NCI-H82 treated with DMSO at 0.1 percent for 48 hours (cell line): ENCODE measurements at regions not wholly inside any gene's neighbourhood (a gene's known extent, or its start where the extent isn't known, plus 50 kb on each side); places are given as distances from the start of the nearest gene placed in this dataset.
"Not testable (repeated sequence)": the region's sequence is repeated elsewhere in the genome, so short reads cannot be mapped to it uniquely, and the experiment has no call there.

Experiments used
- DNase-seq: peaks from one replicate; lab custom pipeline; 2025; ENCODE audit not compliant: unreplicated experiment; lab: John Stamatoyannopoulos, UW

- DNase-seq: not testable (repeated sequence)
These were observed 493.8 kb upstream of the MIR17HG start for GRCh38 chr13:90853666-90854065.

- no peak for DNase-seq
These were observed 489.6 kb upstream of the MIR17HG start for GRCh38 chr13:90857921-90858320.

- no peak for DNase-seq
These were observed 481.5 kb upstream of the MIR17HG start for GRCh38 chr13:90866006-90866405.

- peak; percentile 67 for DNase-seq
These were observed 480.2 kb upstream of the MIR17HG start for GRCh38 chr13:90867336-90867683.

- no peak for DNase-seq
These were observed 479.1 kb upstream of the MIR17HG start for GRCh38 chr13:90868321-90868920.

- DNase-seq: no peak
These were observed 477.9 kb upstream of the MIR17HG start for GRCh38 chr13:90869580-90869979.

GRCh38 chr13:90872491-90873025 is 474.9 kb upstream of the MIR17HG start:
- no peak for DNase-seq

GRCh38 chr13:90880790-90881189 is 466.7 kb upstream of the MIR17HG start:
- DNase-seq: no peak

GRCh38 chr13:90882551-90882950 is 464.9 kb upstream of the MIR17HG start:
- no peak for DNase-seq

GRCh38 chr13:90883592-90883991 is 463.9 kb upstream of the MIR17HG start:
- DNase-seq: no peak

GRCh38 chr13:90884066-90884465 is 463.4 kb upstream of the MIR17HG start:
- DNase-seq: no peak

GRCh38 chr13:90889906-90890834 is 457.3 kb upstream of the MIR17HG start:
- DNase-seq: no peak

GRCh38 chr13:90891329-90891728 is 456.2 kb upstream of the MIR17HG start:
- no peak for DNase-seq

GRCh38 chr13:90893199-90893598 is 454.3 kb upstream of the MIR17HG start:
- DNase-seq: not testable (repeated sequence)

GRCh38 chr13:90896002-90896401 is 451.5 kb upstream of the MIR17HG start:
- DNase-seq: no peak

GRCh38 chr13:90898811-90899210 is 448.7 kb upstream of the MIR17HG start:
- no peak for DNase-seq

- DNase-seq: no peak
These were observed 448.1 kb upstream of the MIR17HG start for GRCh38 chr13:90899416-90899815.

- no peak for DNase-seq
These were observed 445.2 kb upstream of the MIR17HG start for GRCh38 chr13:90902255-90902654.

GRCh38 chr13:90906554-90906953 is 440.9 kb upstream of the MIR17HG start:
- no peak for DNase-seq

GRCh38 chr13:90908792-90909191 is 438.7 kb upstream of the MIR17HG start:
- DNase-seq: no peak

GRCh38 chr13:90910018-90910639 is 437.4 kb upstream of the MIR17HG start:
- no peak for DNase-seq

GRCh38 chr13:90912247-90912646 is 435.2 kb upstream of the MIR17HG start:
- no peak for DNase-seq
